CD4-positive, alpha-beta T cell treated with Interleukin-6 at 100 ng/mL for 8 hours (primary cell): ENCODE measurements at regions not wholly inside any gene's neighbourhood (a gene's known extent, or its start where the extent isn't known, plus 50 kb on each side); places are given as distances from the start of the nearest gene placed in this dataset.

Experiments used
- DNase-seq: peaks from one replicate; pipeline ENCODE4 v3.0.0-alpha.2; 2020; ENCODE audit warnings: mixed read lengths, low spot score

DNA sequence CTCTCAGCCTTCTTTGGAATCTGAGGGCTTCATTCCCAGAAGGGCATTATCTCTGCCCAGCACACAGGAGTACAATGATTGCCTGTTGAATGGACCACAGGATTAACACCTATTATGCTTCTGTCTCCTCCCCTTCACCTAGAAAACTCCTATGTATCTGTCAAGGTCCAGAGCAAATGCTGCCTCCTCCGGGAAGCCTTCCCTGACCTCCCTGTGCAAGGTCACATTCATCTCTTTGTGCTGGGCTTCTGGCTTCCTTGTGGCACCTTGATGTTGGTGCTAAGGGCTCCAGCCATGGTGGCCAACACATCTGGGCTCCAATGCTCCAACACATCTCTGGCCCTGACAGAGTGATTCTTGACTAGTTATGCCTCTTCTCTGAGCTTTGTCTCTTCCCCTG, 49.9 kb upstream of the ATP2B2 start:
- no peak for DNase-seq

DNA sequence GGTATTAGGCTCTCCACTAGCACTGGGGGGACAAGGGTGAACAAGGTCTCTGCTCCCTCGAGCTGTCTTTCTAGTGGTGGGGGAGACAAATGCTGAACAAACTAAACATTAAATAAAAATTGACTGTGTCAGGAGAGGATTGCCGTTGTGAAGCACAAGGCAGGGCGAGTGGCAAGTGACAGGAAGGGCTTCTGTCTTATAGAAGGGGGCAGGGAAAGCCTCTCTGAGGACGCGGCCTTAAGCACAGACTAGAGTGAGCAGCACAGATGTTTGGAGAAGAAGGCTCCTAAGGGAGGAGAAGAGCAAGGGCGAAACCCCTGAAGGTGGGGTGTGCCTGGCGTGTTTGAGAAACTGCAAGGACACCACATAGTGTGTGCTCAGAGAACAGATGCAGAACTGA, 50.9 kb upstream of the ATP2B2 start:
- no peak for DNase-seq

DNA sequence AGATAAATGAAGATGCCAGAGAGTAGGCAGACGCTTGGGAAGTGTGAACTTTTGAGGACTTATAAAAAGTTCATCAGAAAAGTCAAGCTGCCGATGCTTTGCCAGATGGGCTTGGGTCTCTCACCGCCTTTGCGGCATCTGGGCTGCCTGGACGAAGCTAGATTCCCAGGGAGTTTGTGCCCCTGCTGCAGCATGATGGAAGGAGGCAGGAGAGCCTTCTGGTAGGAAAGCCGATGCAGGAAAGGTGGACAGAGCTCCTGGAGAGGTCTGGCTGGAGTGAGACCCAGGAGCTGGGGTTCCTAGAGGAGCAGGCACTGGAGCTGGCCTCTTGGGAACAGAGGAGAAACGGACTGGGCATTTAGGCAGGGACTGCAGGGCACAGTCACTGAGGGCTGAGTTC, 51.9 kb upstream of the ATP2B2 start:
- DNase-seq, result no peak

DNA sequence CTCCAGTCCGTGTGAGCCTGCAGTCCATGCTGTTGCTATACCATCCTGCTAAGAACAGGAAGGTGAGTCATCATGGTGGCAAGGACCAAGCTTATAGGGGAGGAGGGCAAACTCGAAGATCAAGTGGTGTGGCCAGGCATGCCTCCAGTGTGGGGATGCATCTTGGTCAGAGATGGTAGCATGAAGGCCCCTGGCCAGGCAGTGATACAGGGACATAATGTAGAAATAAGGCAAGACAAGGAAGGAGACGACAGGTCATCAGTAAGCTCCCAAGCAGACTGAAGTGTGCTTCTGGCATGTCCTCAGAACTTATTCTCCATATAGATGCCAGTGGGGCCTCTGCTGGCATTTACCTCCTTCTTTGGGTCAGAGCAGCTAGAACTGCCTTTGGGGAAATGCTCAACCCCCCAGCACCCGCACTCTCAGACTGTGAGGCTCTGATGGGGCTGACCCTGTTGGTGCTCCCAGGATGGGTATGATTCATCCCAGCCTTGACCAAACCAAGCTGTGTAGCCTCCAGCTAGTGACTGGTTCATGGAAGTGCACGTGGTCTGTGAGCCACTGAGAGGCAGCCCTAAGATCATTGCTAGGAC, 52.5 kb upstream of the ATP2B2 start:
- DNase-seq, result no peak

DNA sequence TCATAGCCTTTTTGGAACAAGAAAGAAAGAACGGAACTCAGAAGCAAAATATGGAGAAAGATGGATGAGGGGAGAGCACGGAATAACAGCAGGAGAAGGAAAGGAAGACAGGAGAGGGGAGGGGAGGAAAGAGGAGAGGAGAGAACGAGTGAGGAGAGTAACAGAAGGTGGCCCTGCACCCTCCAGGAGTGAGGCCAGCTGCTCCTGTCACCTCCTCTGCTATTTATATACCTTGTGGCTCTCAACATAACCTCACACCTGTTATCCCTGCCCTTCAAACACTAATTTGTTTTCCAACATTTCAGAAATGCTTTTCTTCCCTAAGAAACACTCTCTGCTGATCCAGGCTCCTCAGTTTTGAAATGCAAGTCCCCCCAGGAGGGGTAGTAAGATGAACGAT, 53.4 kb upstream of the ATP2B2 start:
- DNase-seq, result no peak

DNA sequence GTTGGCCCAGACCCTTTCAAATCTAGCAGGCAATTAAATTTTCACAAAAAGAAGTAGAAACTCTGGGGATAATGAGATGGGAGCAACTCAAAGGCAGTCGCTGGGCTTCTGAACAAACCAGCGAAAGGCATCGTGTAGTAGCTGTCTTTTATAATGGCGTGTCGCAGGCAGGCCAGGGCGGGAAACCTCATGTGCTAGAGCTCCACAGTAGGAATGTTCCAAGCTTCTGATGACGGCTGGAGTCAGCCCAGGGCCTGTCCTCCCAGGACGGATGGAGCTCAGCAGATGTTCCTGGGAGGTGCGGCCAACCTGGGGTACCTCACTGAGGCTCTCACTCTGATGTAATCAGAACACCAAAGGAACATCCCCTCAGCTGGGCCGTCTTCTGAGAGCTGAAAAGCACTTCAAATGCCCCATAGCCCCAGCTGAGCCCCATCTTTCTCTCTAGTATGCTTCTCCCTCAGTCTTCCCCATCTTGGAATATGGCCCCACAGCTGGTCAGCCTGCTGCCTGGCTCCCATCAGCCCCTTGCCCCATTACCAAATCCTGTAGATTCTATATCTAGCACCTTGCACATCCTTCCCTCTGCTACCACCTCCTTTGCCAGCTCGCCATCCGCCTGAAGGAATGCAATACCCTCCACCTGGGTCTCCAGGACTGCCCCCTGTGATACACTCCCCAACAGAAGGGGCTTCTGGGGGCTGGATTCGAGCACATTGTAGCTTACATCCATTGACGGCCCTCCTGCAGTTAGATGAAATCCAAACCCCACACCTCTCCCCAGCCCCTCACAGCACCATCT, 54.9 kb upstream of the ATP2B2 start:
- no peak for DNase-seq

DNA sequence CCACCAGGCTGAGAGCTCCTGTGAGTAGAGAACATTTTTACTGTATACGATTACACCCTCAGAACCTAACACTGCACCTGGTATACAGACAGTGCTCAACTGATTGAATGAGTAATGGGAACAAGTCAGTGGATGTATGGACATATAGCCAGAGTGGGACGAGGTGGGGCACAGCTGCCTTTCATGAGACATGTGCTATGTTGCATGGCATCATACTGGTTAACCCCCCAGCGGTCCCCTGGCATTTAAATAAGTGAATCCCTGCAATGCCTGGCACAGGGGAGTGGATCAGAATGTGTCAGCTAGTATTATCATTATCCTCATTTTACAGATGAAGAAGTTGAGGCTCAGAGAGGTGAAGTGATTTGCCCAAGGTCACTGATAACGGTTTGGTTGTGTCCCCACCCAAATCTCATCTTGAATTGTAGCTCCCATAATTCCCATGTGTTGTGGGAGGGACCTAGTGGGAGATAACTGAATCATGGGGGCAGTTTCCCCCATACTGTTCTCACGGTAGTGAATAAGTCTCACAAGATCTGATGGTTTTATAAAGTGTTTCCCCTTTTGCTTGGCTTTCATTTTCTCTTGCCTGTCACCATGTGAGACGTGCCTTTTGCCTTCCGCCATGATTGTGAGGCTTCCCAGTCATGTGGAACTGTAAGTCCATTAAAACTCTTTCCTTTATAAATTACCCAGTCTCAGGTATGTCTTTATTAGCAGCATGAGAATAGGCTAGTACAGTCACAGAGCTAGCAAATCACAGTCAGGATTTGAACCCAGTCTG, 56.0 kb upstream of the ATP2B2 start:
- no peak for DNase-seq

DNA sequence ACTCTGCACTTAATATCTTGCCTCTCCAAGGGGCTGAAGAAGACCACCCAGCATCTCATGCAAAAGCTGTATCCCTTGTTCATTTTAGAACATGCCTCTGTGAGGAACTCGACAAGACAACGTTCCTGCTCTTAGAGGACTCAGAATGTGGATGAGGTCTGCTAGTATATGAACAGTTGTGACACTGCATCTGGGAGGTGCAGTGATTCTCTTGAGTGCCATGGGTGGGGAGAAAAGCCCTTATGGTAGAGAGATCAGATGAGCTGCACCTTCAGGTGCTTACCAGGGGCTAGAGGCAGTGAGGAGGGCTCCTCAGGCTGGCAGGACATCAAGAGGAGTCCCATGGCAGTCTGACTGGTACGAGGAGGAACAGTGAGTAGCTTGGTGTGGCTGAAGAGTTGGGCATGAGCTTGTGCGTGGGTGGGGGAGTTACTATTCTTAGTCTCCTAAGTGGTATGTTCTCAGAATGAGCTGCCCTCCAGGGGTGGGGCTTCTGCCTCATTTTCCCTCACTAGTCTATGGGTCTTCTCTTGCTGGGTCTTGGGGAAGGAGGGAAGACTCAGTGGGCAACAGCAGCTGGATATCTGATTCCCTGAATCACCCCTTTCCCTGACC, 56.7 kb upstream of the ATP2B2 start:
- DNase-seq, result no peak

DNA sequence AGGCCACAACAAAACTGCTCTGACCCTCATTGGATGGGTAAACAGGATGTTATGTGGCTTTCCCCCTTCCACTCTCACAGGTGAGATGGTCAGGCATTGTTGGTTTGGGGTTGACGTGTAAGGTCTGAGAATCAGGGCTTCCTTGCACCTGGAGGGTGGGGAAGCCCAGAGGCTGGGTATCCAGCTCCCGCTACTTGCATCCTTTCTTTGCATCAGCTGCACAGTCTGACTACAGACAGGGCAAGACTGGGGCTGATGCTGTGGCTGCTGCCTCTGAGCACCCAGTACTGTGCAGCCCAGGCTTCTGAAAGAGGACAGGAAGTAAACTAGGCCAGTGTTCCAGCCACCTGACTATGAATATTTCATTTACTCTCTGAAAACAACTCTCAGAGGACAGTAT, 58.0 kb upstream of the ATP2B2 start:
- no peak for DNase-seq

DNA sequence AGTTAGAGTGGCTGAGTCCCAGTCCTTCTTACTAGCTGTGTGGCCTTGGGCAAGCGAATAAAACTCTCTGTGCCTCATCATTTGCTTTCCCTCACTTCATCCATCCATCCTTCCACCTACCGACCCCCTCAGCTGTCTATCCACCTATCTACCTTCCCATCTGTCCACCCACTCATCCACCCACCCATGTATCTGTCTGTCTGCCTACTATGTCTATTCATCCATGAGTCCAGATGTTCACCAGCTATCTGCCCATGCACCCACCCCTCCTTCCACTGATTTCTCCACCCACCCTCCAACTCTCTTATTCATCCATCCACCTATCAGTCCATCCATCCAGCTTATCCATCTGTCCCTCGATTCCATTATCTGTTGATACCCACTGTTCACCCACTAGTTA, 60.4 kb upstream of the ATP2B2 start:
- DNase-seq, result no peak

DNA sequence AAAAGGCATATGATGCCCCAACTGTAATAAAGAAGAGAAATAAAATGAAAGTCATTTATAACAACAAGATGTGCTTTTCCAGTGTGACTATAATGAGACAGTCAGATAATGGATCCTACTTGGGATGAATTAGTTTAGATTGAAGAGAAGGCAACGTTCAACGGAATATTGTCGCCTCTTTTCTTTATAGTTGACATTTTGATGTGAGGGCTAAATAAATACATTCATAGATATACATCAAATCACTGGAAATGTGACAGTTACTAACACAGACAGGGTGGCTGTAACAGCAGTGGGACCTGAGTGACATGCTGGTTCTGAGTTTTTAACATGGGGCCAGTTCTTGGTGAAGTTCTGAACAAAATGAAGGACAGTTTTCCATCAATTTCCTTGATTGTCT, 61.1 kb upstream of the ATP2B2 start:
- DNase-seq, result no peak

DNA sequence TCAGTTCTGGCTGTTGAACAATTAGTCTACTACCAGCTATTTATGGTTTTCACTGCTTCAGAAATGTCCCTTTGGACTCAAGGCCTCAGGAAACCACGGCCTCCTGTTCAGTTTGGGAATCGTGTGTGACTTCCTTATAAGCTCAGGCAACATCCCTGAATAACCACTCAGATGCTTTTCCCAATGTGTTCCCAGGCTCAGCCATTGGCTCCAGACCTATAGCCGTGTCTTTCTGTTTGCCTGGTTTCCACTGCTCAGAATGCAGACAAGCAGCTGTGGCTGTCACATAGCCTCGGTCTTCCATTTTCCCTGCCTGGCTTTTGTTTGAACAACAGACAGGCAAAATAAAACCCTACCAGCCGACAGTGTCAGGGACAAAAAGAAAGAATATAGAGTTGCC, 63.2 kb upstream of the ATP2B2 start:
- DNase-seq, result no peak

DNA sequence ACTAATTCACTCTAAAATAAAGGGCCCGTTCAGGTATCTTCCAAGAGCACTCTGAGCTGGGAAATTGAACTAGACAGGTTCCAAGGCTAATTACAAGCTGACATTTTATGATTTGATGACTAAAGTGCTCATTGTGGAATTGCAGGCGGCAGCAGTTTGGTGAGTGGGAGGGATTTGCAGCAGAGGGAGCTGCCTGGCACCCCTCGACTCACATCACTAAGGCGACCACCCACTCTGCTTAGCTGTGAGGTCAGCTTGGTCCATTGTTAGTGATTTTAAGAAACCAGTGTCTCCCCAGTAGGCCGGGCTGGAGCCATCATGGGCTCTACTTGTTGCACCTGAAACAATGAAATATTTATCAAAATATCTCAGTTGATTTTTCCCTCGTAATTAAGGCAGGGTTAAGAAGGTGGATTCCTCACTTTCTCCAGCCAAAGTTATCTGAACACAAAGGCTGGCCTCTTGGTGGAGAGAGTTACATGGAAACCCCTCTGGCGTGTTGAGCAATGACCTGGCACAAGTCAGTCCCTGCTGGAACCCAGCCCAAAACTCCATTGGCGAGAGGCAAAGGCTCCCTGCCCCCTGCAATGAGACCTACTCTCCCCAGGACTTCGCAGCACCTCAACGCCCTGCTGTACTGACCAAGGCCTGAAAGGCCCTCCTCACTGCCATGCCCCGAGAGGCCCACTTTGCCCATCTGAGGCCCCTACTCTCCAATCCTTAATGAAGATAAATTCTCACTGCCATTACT, 65.0 kb upstream of the ATP2B2 start:
- no peak for DNase-seq

DNA sequence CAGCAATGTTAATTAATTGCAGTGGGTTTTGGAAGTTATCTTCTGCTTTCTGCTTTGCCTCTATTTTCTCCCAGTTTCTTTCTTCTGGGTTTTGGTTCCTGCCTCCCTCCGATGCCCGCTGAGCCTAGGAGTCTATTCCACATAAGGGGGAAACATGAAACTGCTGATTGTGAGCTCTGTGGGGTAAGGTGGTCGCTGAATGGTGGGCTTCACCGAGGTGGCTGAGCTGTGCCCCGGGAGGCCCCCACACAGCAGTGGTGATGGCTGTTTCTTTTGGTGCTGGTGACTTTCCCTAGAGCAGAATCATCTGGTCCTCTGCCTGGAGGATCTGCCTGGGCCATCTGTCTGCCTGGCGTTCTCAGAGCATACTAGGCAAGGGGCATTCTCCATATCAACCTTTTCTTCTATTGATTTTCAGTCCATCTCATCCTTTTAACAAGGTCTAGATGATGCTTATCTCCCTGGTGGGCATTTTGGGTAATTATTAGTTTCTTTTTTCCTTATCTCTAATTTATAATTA, 68.8 kb upstream of the ATP2B2 start:
- no peak for DNase-seq

DNA sequence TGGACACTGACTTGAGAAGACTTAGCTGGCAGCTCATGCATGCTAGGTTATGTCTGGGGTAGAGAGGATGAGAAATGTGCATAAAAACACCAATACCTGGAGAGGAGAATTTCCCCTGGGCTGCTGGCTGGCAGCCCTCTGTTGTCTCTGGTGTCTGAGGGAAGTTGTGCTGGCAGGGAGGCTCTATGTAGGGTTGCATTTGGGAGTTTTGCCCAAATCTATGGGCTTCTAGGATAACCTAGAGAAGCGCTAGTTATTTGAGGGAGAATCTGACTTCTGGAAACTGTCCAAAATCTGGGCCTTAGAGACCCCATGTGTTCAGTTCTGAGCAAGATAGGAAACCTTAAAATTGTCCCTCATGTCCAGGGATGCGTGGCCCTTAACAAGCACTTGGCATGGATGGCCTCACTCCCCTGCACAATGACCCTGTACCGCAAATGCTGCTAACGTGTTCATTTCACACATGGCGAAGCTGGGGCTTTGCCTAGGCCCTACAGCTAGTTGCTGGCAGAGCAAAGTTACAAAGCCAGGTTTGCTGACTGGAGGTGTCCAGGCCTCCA, 70.3 kb upstream of the ATP2B2 start:
- DNase-seq, result no peak

DNA sequence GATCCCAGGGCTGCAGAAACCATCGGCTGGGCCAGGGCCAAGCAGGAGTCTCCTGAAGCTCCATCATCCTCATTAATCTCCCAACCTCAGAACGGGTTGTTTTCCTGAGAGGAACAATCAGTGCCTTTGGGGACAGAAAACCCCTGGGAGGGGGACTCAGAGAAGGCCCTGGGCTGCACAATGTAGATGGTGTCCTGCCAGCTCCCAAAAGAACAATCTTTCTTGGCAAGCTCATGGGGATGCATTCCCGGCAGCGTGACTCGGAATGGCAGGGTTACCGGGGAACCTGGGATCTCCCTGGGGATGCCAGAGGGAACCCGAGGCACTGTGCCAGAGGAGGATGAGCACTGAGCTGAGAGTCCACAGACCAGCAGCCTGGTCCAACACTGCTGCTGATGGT, 72.1 kb upstream of the ATP2B2 start:
- DNase-seq, result no peak

DNA sequence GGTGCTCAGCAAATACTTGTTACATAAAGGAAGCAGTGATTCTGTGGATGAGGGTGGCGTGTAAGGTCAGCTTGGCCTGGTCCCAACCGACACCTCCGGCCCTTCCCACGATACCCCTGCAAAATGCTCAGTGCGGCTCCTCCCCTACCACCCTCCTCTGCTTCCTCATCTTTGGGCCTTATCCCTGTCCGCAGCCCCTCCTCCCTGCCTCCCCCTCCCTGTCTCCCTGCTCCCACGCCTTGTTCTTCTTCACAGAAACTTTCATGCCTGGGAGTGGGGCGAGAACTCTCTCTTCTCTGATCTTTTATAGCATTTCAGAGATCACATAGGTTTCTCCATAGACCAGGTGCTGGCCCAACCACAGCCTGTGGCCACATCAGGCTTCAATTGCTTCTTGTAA, 75.0 kb upstream of the ATP2B2 start:
- DNase-seq, result no peak

DNA sequence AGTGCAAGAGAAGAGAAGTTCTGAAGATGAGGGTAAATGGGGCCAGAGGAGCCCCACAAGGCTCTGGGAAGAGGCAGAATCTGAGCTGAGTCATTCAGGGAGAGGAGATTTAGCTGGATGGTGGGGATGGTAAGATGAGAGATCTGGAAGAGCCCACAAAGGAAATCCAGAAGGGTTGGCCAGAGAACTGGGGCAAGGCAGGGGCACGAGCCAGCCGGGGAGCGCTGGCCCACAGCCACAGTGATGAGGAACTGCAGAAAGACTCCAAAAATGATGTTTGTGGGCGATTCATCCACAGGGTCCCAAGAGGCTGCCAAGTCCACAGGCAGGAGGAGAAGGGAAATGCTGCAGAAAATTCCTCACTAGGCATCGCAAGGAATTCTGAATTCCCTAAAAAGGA, 75.9 kb upstream of the ATP2B2 start:
- no peak for DNase-seq

DNA sequence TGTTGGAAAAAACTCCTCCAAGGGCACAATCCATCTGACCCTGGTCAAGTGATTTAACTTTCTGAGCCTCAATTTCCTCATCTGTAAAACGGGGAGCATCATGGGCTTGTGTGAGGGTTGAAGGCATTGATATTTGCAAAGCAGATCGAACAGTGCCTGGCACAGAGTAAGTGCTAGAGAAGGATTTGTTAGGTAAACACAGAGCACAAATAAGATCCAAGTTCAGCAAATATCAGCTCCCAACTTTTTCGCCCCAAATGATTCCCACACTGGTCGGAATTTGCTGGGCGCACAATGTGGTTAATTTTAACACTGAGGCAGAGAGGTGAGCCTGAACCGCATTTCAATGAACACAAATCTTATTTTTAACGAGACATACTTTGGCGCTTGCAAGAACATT, 76.3 kb upstream of the ATP2B2 start:
- DNase-seq, result no peak

DNA sequence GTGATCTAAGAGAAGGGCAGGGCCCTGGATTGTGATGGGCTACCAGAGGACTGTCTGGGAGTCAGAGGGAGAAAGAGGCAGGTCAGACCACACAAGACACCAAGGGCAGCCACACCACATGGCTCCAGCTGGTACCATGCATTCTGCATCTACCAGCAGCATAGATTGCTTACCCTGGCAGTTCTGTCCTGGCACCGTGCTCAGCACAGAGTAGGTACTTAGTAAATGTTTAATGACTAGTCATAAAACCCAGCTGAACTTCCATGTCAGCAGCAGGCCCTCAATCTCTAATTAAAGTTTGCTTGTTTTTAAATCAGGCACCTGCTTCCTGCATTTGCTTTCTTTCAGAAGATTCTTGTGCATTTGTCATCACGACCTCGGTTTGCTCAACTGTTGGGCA, 77.3 kb upstream of the ATP2B2 start:
- DNase-seq, result no peak
